ENCODE measurements at regions not wholly inside any gene's neighbourhood (a gene's known extent, or its start where the extent isn't known, plus 50 kb on each side); places are given as distances from the start of the nearest gene placed in this dataset.

DNA sequence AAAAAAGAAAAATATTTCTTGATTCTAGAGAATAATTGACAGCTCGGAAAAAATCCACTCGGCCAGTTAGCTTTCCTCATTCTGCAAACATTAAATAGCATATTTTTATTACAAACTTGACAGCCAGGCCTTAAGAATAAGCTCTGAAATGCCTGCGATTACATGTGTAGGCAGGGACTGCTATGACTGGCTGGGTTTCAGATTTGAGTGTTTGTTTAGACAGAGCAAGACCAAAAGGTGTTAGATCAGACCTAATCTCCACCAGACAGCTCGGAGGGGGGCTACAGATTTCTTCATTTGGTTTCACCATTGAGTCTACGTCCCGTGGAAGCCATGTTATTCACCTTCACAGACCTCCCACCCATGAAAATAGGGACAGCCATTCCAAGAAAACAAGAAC is 192.1 kb upstream of the ADAMTS5 start:
- no peak for TF ChIP-seq POLR2A (IDR thresholded peaks at IDR 0.05; ENCODE audit: low read length)
- TF ChIP-seq GATA1 (IDR thresholded peaks at IDR 0.05; ENCODE audit: low read depth, low read length), result no peak
